ENCODE measurements at regions not wholly inside any gene's neighbourhood (a gene's known extent, or its start where the extent isn't known, plus 50 kb on each side); places are given as distances from the start of the nearest gene placed in this dataset.

DNA sequence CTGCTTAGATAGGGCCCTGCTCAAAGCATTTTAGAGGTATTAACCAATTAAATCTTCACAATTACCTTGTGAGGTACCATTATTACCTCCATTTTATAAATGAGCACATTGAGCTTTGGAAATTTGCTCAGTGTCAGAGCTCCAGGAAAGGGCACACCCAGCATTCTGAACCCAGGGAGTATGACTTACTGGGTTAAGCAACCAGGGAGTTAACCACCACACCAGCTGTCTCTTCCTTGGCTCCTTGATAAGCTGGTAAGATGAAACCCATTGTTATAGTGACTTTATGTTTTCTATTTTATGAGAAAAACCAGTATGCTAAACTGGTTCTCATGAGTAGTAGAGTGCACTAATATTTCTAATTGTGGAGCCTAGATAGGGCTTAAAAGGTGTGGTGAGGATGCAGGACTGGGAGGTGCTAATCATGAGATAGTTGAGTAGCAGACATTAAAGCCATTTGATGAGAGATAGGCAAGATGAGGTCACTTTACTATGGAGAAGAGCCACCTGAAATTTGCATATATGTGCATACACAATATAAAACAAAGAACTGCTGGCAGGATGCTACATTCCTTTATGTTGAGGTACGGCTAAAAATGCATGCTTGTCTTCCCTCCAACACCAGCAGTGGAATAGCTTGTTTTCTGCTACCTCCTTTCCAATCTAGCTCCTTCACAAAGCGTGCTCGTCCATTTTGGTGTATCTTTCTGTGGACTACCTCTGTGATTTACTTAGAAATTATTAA, 556.1 kb downstream of the SPRY1 start:
- H3K79me2 ChIP-seq (ENCODE audit: insufficient read depth), result no peaks in the 10 kb centered on the region
- H3K36me3 ChIP-seq (replicated peaks in 1 of 2; ENCODE audit: control insufficient read depth in 1 of 2, insufficient read depth in 2 of 2, low read length in 1 of 2), result no peaks in the 10 kb centered on the region
- no peaks in the 10 kb centered on the region for H3F3A ChIP-seq (replicated peaks; ENCODE audit: insufficient read depth)
- ChIA-PET POLR2A (no interaction called here), CTCF (no interaction called here)
- no peak for TF ChIP-seq ZBTB33 (IDR thresholded peaks at IDR 0.05; ENCODE audit: borderline replicate concordance, low read depth)
- no peak for TF ChIP-seq NFIC (IDR thresholded peaks at IDR 0.05; ENCODE audit: borderline replicate concordance)
- TF ChIP-seq TEAD4 (IDR thresholded peaks at IDR 0.05; ENCODE audit: borderline replicate concordance, insufficient read depth), result no peak
- TF ChIP-seq RFX5 (IDR thresholded peaks at IDR 0.05; ENCODE audit: low read length), result no peak
- no peak for TF ChIP-seq SMC3 (IDR thresholded peaks at IDR 0.05; ENCODE audit: low read depth, low read length)
- no peak for TF ChIP-seq FOXJ3 (CRISPR knock-in tag; IDR thresholded peaks at IDR 0.05)
- TF ChIP-seq USF2 (IDR thresholded peaks at IDR 0.05; ENCODE audit: borderline replicate concordance, low read depth, low read length), result no peak
- TF ChIP-seq, protein P1, sequence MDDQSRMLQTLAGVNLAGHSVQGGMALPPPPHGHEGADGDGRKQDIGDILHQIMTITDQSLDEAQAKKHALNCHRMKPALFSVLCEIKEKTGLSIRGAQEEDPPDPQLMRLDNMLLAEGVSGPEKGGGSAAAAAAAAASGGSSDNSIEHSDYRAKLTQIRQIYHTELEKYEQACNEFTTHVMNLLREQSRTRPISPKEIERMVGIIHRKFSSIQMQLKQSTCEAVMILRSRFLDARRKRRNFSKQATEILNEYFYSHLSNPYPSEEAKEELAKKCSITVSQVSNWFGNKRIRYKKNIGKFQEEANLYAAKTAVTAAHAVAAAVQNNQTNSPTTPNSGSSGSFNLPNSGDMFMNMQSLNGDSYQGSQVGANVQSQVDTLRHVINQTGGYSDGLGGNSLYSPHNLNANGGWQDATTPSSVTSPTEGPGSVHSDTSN (IDR thresholded peaks at IDR 0.05), result no peak
- TF ChIP-seq FOXM1 (IDR thresholded peaks at IDR 0.05; ENCODE audit: low read depth), result no peak
- TF ChIP-seq TCF12 (IDR thresholded peaks at IDR 0.05), result no peak
- no peaks in the 10 kb centered on the region for H3K9me3 ChIP-seq
- H3K9ac ChIP-seq, result no peak overlapping the region
- H3K9me2 ChIP-seq, result no peaks in the 10 kb centered on the region
- H3K4me3 ChIP-seq (ENCODE audit: low read depth in 2 of 2, low read length in 1 of 2), result no peak overlapping the region
- H3K27me3 ChIP-seq (ENCODE audit: insufficient read depth), result no peaks in the 10 kb centered on the region
- H2AFZ ChIP-seq (ENCODE audit: low read depth), result no peak overlapping the region
- DNase-seq, result no peak
- H4K20me1 ChIP-seq (ENCODE audit: insufficient read depth), result no peaks in the 10 kb centered on the region
- H3K4me1 ChIP-seq (ENCODE audit: control insufficient read depth in 1 of 2, insufficient read depth in 2 of 2, low read depth in 1 of 2, low read length in 1 of 2), result no peaks in the 10 kb centered on the region
- H3K4me2 ChIP-seq, result no peak overlapping the region
- no peak overlapping the region for H3K27ac ChIP-seq (ENCODE audit: low read depth in 2 of 2, low read length in 1 of 2)
- 58% methylated on average over 3 of the region's 3 CpGs for WGBS (ENCODE audit: low lambda C conversion rate)

DNA sequence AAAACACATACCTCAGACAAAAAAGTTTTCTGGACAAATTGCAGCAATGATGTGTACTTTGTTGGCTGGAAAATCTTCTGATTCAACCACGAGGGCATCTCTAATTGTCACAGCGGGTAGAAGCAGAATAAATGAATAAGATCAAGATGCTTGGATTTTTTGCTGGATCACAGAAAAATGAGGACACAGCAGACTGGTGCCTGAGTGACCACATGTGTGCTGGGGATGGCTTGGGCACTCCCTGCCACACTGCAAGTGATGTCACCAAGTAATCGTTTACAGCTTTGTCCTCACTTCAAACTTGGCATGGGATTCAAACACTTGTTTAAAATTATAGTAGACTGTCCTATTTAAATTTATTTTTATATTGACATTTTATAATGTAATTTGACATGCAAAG, 557.0 kb downstream of the SPRY1 start:
- ChIA-PET CTCF (no interaction called here), POLR2A (no interaction called here)
- no peaks in the 10 kb centered on the region for H3F3A ChIP-seq (replicated peaks; ENCODE audit: insufficient read depth)
- no peaks in the 10 kb centered on the region for H3K9me2 ChIP-seq
- H3K27ac ChIP-seq (ENCODE audit: low read depth in 2 of 2, low read length in 1 of 2), result no peak overlapping the region
- H3K4me3 ChIP-seq (ENCODE audit: low read depth in 2 of 2, low read length in 1 of 2), result no peak overlapping the region
- no peak overlapping the region for H2AFZ ChIP-seq (ENCODE audit: low read depth)
- H3K4me2 ChIP-seq, result no peak overlapping the region
- no peak overlapping the region for H3K9ac ChIP-seq
- no peaks in the 10 kb centered on the region for H3K79me2 ChIP-seq (ENCODE audit: insufficient read depth)
- no peak for DNase-seq
- H3K27me3 ChIP-seq (ENCODE audit: insufficient read depth), result no peaks in the 10 kb centered on the region
- no peaks in the 10 kb centered on the region for H4K20me1 ChIP-seq (ENCODE audit: insufficient read depth)
- no peak for TF ChIP-seq EZH2phosphoT487 (IDR thresholded peaks at IDR 0.05; ENCODE audit: borderline replicate concordance, low read depth)
- no peak for TF ChIP-seq SIN3A (IDR thresholded peaks at IDR 0.05; ENCODE audit: borderline replicate concordance, low read depth, low read length)
- TF ChIP-seq POLR2AphosphoS5 (IDR thresholded peaks at IDR 0.05; ENCODE audit: low read depth, low read length), result no peak
- TF ChIP-seq, protein P2, sequence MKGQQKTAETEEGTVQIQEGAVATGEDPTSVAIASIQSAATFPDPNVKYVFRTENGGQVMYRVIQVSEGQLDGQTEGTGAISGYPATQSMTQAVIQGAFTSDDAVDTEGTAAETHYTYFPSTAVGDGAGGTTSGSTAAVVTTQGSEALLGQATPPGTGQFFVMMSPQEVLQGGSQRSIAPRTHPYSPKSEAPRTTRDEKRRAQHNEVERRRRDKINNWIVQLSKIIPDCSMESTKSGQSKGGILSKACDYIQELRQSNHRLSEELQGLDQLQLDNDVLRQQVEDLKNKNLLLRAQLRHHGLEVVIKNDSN (IDR thresholded peaks at IDR 0.05; ENCODE audit: borderline replicate concordance, low read depth), result no peak
- no peak for TF ChIP-seq CTCF (IDR thresholded peaks at IDR 0.05)
- TF ChIP-seq RAD21 (IDR thresholded peaks at IDR 0.05; ENCODE audit: low read length), result no peak
- TF ChIP-seq FOSL2 (IDR thresholded peaks at IDR 0.05; ENCODE audit: borderline replicate concordance, low read depth), result no peak
- no peak for TF ChIP-seq JUND (IDR thresholded peaks at IDR 0.05)
- TF ChIP-seq RCOR1 (IDR thresholded peaks at IDR 0.05; ENCODE audit: low read length), result no peak
- no peak for TF ChIP-seq RXRA (IDR thresholded peaks at IDR 0.05; ENCODE audit: borderline replicate concordance, low read depth)
- TF ChIP-seq, protein P3, sequence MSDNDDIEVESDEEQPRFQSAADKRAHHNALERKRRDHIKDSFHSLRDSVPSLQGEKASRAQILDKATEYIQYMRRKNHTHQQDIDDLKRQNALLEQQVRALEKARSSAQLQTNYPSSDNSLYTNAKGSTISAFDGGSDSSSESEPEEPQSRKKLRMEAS (IDR thresholded peaks at IDR 0.05; ENCODE audit: low read depth), result no peak
- no peaks in the 10 kb centered on the region for H3K9me3 ChIP-seq
- H3K36me3 ChIP-seq (replicated peaks in 1 of 2; ENCODE audit: control insufficient read depth in 1 of 2, insufficient read depth in 2 of 2, low read length in 1 of 2), result no peaks in the 10 kb centered on the region
- H3K4me1 ChIP-seq (ENCODE audit: control insufficient read depth in 1 of 2, insufficient read depth in 2 of 2, low read depth in 1 of 2, low read length in 1 of 2), result no peaks in the 10 kb centered on the region
- WGBS (ENCODE audit: low lambda C conversion rate), result 81% methylated on average over 3 of the region's 3 CpGs

Measured in SK-N-SH (cell line).